HG03135 (cell line): ENCODE measurements at regions not wholly inside any gene's neighbourhood (a gene's known extent, or its start where the extent isn't known, plus 50 kb on each side); places are given as distances from the start of the nearest gene placed in this dataset.
"Not testable (repeated sequence)": the region's sequence is repeated elsewhere in the genome, so short reads cannot be mapped to it uniquely, and the experiment has no call there.

ENCODE experiments used
- ATAC-seq: cut with Tn5 transposase; IDR thresholded peaks from one replicate; pipeline ENCODE4 v1.9.1; 2021; ENCODE audit warnings: mild to moderate bottlenecking, moderate library complexity; ENCODE audit not compliant: unreplicated experiment

DNA sequence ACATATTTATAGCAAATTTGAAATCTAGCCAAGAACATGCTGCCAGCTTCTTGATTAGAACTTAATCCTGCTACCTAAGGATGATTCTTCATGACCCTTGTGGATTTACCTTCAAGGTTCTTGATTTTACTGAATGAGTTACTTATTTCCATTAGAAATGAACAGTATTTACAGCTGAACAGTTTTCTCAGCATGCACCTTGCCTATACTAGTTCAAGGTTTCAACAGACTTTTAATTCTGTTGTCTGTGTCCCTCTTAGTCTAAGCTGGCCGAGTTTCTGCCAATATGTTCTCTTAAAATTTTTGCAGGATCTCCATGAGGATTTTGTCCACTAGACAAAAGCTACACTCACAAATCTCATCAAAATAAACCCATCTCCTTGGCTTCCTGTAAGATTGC, 188.8 kb upstream of the ST8SIA4 start:
- ATAC-seq, result no peak

DNA sequence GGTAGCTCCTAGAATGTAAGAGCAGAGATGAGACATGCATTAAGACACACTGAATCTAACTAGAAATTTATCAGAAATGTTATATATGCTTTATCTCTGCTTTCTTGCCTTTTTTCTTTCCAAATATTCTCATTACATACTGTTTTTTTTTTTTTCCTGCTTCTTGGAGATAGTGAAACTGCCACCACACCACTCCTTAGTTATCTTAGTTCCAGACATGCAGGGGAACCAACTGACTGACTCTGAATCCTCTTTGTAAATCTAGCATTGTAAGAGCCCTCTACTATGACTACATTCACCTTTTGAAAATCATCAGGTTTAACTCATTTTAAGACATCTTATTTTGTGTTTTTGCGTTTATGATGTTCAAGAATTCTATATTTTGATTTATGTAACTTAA, 181.3 kb upstream of the ST8SIA4 start:
- ATAC-seq, result no peak

DNA sequence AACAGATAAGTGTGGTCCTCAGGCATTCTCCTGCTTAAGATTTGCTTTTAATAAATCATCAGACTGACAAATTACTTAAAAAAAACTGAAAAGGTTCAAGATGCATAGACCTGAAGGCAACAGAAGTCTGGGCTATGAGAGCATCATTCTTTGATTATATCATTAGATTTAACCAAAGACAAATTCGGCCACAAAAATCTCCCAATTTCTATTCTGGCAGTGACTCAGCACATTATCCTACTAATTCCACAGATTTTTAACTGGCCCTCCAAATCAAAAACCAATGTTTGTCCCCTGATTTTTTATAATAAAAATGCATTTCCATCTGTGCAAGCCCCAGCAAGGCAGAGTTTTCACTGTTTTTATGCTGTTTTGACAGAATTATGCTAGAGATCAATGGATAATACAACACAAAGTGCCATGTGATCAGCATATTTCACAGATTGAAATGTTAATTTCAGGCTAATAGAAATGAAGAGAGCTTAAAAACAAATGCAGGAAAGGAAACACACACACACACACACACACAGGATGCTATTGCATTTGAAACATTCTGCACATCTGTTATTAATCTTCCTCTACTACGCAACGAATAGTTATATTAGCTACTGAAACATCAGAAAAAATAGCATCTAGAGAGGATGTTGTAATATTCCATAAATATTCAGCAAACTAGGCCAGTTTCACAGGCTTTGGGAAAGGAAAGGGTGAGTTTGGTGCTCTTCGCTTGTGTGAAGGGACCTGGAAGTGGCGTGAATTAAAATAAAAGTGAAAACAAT, 177.6 kb upstream of the ST8SIA4 start:
- ATAC-seq, result no peak

DNA sequence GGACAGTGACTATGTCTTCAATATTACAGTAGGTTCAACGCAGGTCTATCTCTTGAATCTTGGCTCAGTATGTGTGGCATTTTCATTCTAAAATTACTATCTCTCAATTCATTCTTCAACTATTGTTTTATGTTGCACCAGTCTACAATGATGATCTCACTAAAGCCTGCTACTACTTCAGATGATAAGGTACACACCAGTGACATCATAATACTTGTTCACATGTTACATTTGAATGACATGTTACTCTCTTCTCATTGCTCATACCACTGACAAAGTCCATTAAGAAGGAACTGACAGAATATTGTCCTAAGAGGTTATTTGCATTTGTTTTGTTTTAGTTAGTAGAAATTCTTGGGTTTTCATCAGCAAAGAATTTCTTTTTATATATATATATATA, 165.2 kb upstream of the ST8SIA4 start:
- no peak for ATAC-seq

DNA sequence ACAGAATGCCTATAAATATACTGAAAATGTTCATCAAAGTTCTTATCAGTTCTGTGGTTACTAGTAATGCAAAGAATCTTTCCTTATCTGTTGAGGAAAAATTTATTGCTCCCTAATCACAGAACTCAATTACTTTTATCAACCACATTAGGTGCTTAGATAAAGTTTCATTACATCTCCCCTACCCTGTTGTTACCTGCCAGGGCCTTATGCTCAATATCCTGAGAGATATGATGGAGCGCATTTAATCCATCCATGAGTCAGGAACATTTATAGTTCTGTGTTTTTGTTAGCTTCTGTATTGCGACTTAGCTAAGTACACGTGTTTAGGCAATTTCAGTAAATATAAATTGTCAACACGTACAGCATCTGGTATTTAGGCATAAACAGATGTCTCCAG, 164.3 kb upstream of the ST8SIA4 start:
- ATAC-seq, result no peak

DNA sequence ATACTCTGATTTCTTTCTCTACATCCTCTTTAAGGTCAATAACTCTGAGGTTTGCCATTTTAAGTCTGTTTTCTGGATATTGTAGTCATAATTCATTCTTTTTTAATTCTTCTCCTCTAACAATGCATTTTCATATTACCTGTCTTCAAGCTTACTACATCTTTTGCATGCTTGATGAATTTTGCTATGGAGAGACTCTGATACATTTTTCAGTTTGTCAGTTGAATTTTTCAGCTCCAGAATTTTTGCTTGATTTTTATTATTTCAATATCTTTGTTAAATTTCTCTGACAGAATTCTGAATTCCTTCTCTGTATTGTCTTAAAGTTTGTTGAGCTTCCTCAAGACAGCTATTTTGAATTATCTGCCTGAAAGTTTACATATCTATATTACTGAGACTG, 159.8 kb upstream of the ST8SIA4 start:
- ATAC-seq, result no peak

DNA sequence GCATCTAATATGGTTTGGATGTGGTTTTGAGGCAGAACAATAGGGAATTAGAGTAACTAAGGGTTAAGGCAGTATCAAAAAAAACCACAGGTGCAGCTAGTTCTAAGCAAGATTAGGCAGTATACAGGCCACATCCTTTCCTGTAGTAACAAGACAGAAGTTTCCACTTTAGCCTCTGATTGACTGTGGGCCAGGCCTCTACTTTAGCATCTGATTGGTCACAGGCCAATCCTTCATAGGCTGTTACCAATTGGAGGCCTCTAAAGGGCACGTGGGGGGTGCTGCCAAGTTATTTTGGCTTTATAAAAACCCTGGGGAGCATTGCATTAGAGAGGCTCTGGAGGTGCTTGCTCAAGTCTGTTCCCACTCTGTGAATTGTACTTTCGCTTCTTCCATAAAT, 144.1 kb upstream of the ST8SIA4 start:
- peak; percentile 57 for ATAC-seq

DNA sequence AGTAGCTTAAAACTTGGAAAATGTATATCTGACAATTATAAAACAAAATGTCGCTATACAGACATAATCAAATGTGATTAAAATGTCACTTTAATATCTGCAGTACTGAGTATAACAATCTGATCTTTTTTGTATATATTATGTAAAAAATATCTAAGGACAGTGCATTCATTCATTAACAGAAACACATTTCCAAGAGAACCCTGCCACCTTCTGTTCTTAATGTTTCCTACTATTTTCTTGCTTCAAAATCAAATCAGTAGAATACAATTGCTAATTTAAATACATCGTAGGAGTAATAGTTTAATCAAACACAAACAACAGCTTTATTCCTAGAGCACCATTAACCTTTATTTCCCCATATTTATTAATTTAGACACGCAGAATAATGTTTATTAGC, 142.6 kb upstream of the ST8SIA4 start:
- no peak for ATAC-seq

DNA sequence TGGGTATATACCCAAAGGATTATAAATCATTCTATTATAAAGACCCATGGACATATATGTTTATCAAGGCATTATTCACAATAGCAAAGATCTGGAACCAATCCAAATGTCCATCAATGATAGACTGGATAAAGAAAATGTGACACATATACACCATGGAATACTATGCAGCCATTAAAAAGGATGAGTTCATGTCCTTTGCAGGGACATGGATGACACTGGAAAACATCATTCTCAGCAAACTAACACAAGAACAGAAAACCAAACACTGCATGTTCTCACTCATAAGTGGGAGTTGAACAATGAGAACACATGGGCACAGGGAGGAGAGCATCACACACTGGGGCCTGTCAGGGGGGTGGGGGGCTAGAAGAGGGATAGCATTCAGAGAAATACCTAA, 136.9 kb upstream of the ST8SIA4 start:
- ATAC-seq, result not testable (repeated sequence)

DNA sequence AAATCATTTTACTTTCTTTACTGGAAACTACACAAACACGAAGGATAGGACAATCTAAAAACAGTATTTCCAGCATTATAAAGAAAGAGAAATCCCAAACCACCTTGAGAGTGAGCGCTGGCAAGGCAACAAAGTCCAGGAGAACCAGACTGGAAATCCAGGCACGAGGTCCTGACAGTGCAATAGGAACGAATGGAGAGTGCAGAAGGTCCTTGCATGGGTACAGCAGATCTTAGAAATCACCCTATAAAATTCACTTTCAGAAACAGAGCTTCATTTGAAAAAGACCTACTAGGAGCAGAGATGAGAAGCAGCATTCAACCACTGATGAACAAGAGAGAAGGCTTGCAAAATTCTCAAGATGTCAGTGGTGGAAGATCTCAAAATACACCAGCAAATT, 133.7 kb upstream of the ST8SIA4 start:
- ATAC-seq, result no peak

DNA sequence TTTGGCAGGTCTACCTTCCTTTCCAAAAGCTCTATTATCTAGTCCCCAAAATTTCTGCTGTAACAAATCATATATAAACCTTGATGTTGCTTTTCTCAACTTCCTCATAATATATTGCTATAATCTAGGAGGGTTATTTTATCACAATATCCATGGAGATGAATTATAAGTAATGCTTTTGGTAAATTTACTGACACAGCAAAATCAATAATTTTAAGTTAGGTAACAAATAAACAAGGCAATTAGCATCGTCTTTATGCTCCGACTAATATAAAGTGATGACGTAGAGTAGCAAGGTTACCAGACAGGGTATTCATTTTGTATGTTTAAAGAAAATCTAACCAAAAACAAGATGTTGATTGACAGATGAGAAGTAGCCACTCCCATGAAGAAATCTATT, 132.3 kb upstream of the ST8SIA4 start:
- ATAC-seq, result no peak

DNA sequence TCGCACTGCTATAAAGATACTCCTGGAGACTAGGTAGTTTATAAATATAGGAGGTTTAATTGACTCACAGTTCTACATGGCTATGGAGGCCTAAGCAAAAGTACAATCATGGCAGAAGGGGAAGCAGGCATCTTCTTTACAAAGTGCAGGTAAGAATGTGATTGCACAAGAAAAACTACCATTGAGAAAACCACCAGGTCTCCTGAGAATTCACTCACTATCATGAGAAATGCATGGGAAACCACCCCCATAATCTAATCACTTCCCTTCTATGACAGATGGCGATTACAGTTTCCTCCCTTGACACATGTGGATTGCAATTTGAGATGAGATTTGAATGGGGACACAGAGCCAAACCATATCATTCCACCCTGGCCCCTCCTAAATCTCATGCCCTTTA, 121.2 kb upstream of the ST8SIA4 start:
- peak; percentile 71 for ATAC-seq

DNA sequence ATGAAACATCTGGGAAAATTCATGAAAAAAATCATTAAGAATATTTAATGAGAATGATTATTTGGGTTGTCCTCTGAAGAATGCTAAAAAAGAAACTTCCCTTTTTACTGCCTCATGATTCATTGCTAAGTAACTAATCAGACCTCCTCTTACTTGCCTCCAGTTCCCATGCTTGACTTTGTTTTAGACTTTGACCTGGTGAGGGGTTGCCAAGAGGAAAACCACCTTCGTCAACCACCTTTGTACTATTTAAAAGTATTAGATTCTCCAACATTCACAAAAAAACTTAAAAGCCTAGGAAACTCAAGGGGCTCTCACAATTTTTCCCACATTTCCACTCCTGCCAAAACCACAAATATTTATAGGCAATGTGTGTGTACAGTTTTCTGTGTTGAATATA, 115.2 kb upstream of the ST8SIA4 start:
- ATAC-seq, result no peak

DNA sequence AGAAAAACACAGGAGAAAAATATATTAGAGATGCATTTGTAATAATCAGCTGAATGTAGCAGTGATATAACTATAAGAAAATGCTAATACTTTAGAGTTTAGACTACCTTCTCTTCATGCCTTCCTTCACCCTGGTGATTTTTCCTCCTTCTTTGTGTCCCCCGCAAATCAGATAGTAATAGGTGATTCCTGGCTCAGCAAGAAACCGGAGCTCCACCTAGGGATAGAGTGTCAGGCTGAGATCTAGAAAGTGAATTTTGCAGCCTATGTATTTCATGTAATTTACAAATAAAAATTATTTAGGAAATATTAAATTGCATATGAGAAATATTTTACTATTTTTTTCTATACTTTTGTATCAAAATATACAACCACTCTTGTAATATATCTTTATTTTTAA, 109.8 kb upstream of the ST8SIA4 start:
- ATAC-seq, result no peak

DNA sequence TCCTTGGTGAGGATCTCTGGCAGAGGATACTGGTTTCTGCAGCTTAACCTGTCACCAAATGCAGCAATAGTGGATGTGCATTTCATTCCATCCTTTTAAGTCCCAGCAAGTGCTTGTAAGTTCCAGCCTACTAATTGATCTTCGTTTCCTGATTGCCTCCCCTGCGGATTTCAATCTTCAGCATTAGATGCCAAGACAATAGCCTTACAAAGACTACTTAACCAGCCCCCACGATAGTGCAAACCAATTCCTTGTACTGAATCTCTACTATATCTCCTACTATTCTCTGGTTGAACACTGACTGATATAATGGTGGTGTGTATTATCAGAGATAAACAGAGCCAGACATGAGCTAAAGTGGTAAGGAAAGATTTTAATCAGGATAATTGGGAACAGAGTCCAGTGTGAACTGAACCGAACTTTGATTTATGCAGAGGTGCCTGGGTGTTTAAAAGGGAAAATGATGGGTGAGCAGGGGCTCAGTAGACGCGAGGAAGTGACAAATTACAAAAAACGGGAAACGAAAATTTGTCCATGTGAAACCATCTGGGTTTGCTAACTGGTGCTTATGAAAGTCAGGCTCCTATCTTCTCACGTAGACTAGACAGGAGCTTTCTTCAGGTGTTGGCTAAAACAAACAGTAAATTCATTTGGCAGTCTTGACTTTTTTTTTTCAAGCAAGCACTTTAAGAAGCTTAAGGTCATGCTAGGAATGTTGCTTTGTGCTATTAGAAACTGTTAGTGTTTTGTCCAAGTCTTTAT, 106.9 kb upstream of the ST8SIA4 start:
- no peak for ATAC-seq

DNA sequence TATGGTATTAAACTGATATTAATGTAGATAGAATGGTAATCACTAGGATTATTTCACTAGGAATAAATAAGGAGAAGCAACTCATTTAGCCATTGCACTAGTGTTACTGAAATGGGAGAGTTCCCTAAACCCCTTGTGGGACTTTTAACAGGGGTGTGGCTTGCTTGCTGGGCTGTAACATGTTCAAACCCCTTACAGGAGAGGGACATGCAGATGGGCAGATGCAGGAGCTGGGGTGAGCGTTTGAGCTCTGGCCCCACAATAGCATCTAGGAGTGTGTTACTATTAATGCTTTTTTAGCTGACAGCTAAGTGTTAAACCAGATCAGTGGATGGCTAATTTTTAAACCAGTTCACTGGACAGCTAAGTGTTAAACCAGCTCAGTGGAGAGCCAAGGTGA, 89.3 kb upstream of the ST8SIA4 start:
- ATAC-seq, result no peak

DNA sequence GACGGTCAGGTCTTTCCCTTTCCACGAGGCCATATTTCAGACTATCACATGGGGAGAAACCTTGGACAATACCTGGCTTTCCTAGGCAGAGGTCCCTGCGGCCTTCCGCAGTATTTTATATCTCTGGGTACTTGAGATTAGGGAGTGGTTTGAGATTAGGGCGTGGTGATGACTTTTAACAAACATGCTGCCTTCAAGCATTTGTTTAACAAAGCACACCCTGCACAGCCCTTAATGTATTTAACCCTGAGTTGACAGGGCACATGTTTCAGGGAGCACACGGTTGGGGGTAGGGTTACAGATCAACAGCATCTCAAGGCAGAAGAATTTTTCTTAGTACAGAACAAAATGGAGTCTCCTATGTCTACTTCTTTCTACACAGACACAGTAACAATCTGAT, 80.5 kb upstream of the ST8SIA4 start:
- not testable (repeated sequence) for ATAC-seq

DNA sequence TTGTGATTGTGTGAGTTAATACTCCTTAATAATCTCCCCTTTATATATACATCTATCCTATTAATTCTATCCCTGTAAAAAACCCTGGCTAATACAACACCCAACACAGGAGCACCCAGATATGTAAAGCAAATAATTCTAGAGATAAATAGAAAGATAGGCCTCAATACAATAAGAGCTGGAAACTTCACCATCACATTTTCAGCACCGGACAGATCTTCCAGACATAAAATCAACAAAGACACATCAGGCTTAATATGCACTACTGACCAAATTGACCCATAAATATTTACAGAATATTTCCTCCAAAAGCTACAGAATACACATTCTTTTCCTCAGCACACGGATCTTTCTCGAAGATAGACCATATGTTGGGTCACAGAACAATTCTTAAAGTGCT, 71.0 kb upstream of the ST8SIA4 start:
- ATAC-seq, result no peak

DNA sequence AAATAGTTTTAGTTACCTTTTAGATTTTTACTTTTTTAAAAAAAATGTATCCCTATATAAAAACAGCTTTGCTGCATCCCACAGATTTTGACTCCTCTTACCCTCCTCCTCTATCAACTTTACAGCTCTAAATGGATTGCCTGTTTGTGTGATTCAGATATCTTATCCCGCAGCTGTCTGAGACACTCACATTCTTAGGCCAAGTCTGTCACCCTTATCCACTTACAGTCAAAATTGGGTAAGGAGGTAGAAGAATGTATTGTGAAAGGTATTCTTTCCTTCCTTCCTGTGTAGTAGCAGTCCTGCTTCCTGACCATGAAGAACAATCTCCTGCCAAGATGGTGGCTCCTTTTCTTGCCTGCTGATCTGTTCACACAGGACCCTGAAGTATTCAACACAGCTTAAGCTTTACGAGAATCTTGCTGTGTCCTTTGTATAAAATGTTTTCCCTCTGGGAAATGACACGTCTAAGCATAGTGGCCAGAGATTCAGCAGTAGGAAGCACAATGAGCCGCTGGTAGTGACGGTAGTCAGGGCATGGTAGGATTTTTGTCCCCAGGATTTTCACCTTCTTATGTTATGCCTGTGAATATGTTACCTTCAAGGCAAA, 67.7 kb upstream of the ST8SIA4 start:
- ATAC-seq, result no peak

DNA sequence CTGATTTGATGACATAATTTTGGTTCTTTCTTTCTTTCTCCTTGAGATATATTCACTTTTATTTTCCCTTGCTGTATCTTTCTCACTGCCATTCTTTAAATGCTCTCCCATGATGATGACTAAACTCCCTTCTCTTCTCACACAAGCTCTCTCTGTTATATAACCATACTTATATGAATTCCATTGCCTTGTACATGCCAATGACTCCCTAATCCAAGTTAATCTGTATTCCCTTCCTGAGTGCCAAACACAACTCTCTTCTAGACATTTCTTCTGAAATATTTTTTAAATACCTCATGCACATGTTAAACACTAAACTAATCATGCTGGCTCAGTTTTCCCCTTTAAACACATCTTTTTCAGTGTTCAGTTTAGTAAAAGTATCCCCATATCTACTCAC, 62.2 kb upstream of the ST8SIA4 start:
- no peak for ATAC-seq
